NCI-H1930 (cell line): ENCODE measurements at regions not wholly inside any gene's neighbourhood (a gene's known extent, or its start where the extent isn't known, plus 50 kb on each side); places are given as distances from the start of the nearest gene placed in this dataset.
A peak's percentile ranks its signal among the peaks of the same experiment; 100 is the strongest.

Experiments
- DNase-seq, 2 experiments: peaks; one replicate each; lab custom pipeline; 2025; lab: John Stamatoyannopoulos, UW

GRCh38 chr4:156098805-156099204, 145.1 kb upstream of the CTSO start:
- DNase-seq = no peak

- no peak for DNase-seq
Measured at GRCh38 chr4:156085100-156085499, 131.4 kb upstream of the CTSO start.

- DNase-seq = peak in 1 of 2 experiments; percentile 46
Measured at GRCh38 chr4:156084373-156084772, 130.7 kb upstream of the CTSO start.

GRCh38 chr4:156073976-156074375, 120.3 kb upstream of the CTSO start:
- DNase-seq = no peak

DNA sequence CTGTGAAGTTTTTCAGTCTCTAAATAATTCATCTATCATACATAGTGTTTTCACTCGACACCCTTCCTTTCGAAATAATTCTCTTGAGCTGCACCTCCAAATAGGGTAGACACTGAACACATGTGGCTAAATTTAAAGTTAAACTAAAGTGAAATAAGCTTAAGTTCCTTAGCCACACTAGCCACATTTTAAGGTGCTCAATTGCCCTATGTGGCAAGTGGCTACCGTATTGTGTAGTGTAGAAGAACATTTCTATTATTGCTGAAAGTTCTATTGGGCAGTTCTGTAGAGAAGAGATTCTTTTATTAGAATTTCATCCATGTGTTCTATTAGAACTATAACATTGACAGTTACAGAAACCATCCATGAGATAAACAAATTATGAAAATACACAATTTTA, 107.0 kb upstream of the CTSO start:
- DNase-seq = no peak

- DNase-seq = no peak
Measured at GRCh38 chr4:156053174-156053573, 99.5 kb upstream of the CTSO start.

GRCh38 chr4:156052116-156052515, 98.5 kb upstream of the CTSO start:
- no peak for DNase-seq

DNA sequence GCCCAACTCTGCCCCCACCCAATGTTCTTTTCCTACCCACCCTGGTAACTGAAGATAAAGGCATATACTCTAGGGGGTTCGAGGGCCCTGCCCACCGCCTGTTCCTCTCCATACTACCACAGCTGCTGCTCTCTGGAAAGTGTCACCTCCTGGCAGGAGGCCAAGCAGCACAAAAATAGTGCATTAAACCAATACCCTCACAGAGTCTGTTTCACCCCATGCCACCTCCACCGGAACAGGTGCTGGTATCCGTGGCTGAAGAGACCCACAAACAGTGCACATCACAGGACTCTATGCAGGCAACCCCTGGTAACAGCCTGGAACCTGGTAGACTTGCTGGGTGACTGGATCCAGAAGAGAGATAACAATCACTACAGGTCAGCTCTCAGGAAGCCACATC, 85.1 kb upstream of the CTSO start:
- no peak for DNase-seq

- DNase-seq = no peak
Measured at GRCh38 chr4:156036496-156036895, 82.8 kb upstream of the CTSO start.

- DNase-seq = no peak
Measured at GRCh38 chr4:156029691-156030090, 76.0 kb upstream of the CTSO start.

- DNase-seq = no peak
Measured at GRCh38 chr4:156021298-156021697, 67.6 kb upstream of the CTSO start.

GRCh38 chr4:156019246-156019645, 65.6 kb upstream of the CTSO start:
- DNase-seq = no peak

DNA sequence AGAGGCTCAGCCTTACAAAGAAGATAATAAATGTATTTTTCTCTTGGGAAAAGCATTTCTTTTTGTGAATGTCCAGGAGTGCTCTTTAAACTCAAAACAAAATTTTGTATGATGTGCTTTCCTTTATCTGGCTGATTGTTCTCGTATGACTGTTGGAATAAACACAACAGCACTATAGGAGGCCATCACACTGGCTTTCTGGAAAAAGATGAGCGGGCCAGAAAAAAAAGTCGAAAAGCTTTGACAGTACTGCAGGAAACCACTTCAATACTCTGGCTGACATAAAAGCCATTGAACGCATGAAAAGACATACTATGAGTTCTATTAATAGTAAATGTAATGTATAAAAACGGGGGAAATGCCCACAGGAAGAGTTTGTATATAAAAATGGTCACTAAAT, 64.7 kb upstream of the CTSO start:
- peak; percentile 4 to 41 for DNase-seq

DNA sequence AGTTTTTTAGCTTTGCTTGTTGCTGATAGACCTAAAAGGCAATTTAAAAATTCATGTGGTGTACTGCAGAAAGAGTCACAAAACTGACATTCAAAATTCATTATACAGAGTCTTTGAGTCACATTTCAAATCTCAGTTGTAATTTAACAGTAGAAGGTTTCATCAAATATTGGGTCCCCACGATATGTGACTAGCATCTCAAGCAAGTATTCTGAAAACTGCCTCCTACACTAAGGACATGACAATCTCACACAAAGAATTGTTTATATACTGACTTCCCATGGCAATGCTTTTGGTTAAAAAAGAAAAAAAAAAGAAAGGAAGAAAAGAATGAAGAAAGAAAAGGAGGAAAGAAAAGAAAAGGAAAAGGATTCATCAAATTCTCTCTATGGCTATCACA, 62.1 kb upstream of the CTSO start:
- no peak for DNase-seq

DNA sequence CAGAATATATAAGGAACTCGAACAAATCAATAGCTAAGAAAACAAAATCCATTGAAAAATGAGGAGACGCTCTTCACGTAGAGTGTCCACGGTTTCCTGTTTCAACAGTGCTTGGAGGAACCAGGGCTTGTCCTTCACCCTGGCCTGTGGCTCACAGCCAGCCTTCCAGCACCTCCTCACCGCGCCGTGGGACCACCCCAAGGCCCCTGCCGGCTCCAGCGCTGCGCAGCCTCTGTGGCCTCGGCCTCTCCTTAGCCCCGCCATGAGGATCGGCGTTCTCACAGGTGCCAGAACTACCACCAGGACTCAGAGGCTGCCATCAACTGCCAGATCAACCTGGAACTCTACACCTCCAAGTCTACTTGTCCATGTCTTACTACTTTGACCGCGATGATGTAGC, 52.5 kb upstream of the CTSO start:
- DNase-seq = no peak
